ENCODE measurements at regions not wholly inside any gene's neighbourhood (a gene's known extent, or its start where the extent isn't known, plus 50 kb on each side); places are given as distances from the start of the nearest gene placed in this dataset.

GRCh38 chr20:39766333-39766732 is 804.2 kb downstream of the DHX35 start:
- no peak for TF ChIP-seq CTCF (IDR thresholded peaks at IDR 0.05)
- no peak for TF ChIP-seq POLR2A (IDR thresholded peaks at IDR 0.05)
- no peak for TF ChIP-seq EP300 (IDR thresholded peaks at IDR 0.05)
- no peak for TF ChIP-seq POLR2AphosphoS5 (IDR thresholded peaks at IDR 0.05)

All from sigmoid colon (tissue), 4 donors.